BLaER1 (cell line): ENCODE measurements at regions not wholly inside any gene's neighbourhood (a gene's known extent, or its start where the extent isn't known, plus 50 kb on each side); places are given as distances from the start of the nearest gene placed in this dataset.

Experiments
- H3K27ac ChIP-seq: shearing (Covaris generic); formaldehyde crosslinking; 2 replicates; pipeline ENCODE4 v1.8.1; 2022
- H3K27me3 ChIP-seq: shearing (Covaris generic); formaldehyde crosslinking; 2 replicates; pipeline ENCODE4 v1.8.1; 2022
- H3K36me3 ChIP-seq: shearing (Covaris generic); formaldehyde crosslinking; 2 replicates; pipeline ENCODE4 v1.8.1; 2022
- H3K4me1 ChIP-seq: shearing (Covaris generic); formaldehyde crosslinking; 2 replicates; pipeline ENCODE4 v1.8.1; 2022
- H3K4me2 ChIP-seq: shearing (Covaris generic); formaldehyde crosslinking; 2 replicates; pipeline ENCODE4 v1.8.1; 2022
- H3K4me3 ChIP-seq: shearing (Covaris generic); formaldehyde crosslinking; 2 replicates; pipeline ENCODE4 v1.8.1; 2022
- H3K9ac ChIP-seq: shearing (Covaris generic); formaldehyde crosslinking; 2 replicates; pipeline ENCODE4 v1.8.1; 2022
- H3K9me3 ChIP-seq: shearing (Covaris generic); formaldehyde crosslinking; 2 replicates; pipeline ENCODE4 v1.8.1; 2022
- H4K20me1 ChIP-seq: shearing (Covaris generic); formaldehyde crosslinking; 2 replicates; pipeline ENCODE4 v1.8.1; 2022
- Cebpa-rat ChIP-seq: shearing (Covaris generic); IDR thresholded peaks from 2 replicates; pipeline ENCODE4 v1.8.1; 2022

- Histone ChIP-seq H3K27me3 (no peaks in the 10 kb centered on the region), H4K20me1 (no peaks in the 10 kb centered on the region), H3K36me3 (no peaks in the 10 kb centered on the region), H3K4me2 (no peak overlapping the region), H3K27ac (no peak overlapping the region), H3K9me3 (no peaks in the 10 kb centered on the region), H3K4me3 (no peak overlapping the region), H3K4me1 (no peaks in the 10 kb centered on the region), H3K9ac (no peak overlapping the region)
- TF ChIP-seq Cebpa-rat, result no peak
Measured at GRCh38 chr1:228835911-228836310, 100.6 kb downstream of the RHOU start.

GRCh38 chr1:228836427-228836826, 101.1 kb downstream of the RHOU start:
- Histone ChIP-seq H3K27me3 (no peaks in the 10 kb centered on the region), H3K4me1 (no peaks in the 10 kb centered on the region), H3K9ac (no peak overlapping the region), H3K36me3 (no peaks in the 10 kb centered on the region), H4K20me1 (no peaks in the 10 kb centered on the region), H3K4me3 (no peak overlapping the region), H3K9me3 (no peaks in the 10 kb centered on the region), H3K27ac (no peak overlapping the region), H3K4me2 (no peak overlapping the region)
- no peak for TF ChIP-seq Cebpa-rat

- Histone ChIP-seq H3K36me3 (no peaks in the 10 kb centered on the region), H3K4me1 (no peaks in the 10 kb centered on the region), H4K20me1 (no peaks in the 10 kb centered on the region), H3K4me3 (no peak overlapping the region), H3K27ac (no peak overlapping the region), H3K9me3 (peaks cover under 1% of the 10 kb centered on the region), H3K4me2 (no peak overlapping the region), H3K9ac (no peak overlapping the region), H3K27me3 (no peaks in the 10 kb centered on the region)
- no peak for TF ChIP-seq Cebpa-rat
Measured at GRCh38 chr1:228837032-228837431, 101.8 kb downstream of the RHOU start.

- no peak overlapping the region for H3K4me2 ChIP-seq
- H3K4me3 ChIP-seq, result no peak overlapping the region
- H3K9ac ChIP-seq, result no peak overlapping the region
- H4K20me1 ChIP-seq, result no peaks in the 10 kb centered on the region
- no peak for TF ChIP-seq Cebpa-rat
- no peak overlapping the region for H3K27ac ChIP-seq
- H3K9me3 ChIP-seq, result peaks cover 11% of the 10 kb centered on the region
- H3K4me1 ChIP-seq, result no peaks in the 10 kb centered on the region
- no peaks in the 10 kb centered on the region for H3K36me3 ChIP-seq
- H3K27me3 ChIP-seq, result no peaks in the 10 kb centered on the region
Measured at GRCh38 chr1:228837817-228838716, 102.8 kb downstream of the RHOU start.

GRCh38 chr1:228838717-228839500, 103.6 kb downstream of the RHOU start:
- Histone ChIP-seq H3K9ac (no peak overlapping the region), H4K20me1 (no peaks in the 10 kb centered on the region), H3K4me3 (no peak overlapping the region), H3K9me3 (peaks cover 16% of the 10 kb centered on the region), H3K4me2 (no peak overlapping the region), H3K27me3 (no peaks in the 10 kb centered on the region), H3K4me1 (no peaks in the 10 kb centered on the region), H3K36me3 (no peaks in the 10 kb centered on the region), H3K27ac (no peak overlapping the region)
- TF ChIP-seq Cebpa-rat, result no peak

- Histone ChIP-seq H4K20me1 (no peaks in the 10 kb centered on the region), H3K36me3 (no peaks in the 10 kb centered on the region), H3K27me3 (no peaks in the 10 kb centered on the region), H3K27ac (no peak overlapping the region), H3K4me1 (no peaks in the 10 kb centered on the region), H3K4me2 (no peak overlapping the region), H3K4me3 (no peak overlapping the region), H3K9me3 (peaks cover 16% of the 10 kb centered on the region), H3K9ac (no peak overlapping the region)
- TF ChIP-seq Cebpa-rat, result no peak
Measured at GRCh38 chr1:228839656-228840055, 104.4 kb downstream of the RHOU start.

GRCh38 chr1:228841632-228842031, 106.4 kb downstream of the RHOU start:
- H3K36me3 ChIP-seq, result no peaks in the 10 kb centered on the region
- H3K4me1 ChIP-seq, result no peaks in the 10 kb centered on the region
- no peaks in the 10 kb centered on the region for H3K27me3 ChIP-seq
- no peak for TF ChIP-seq Cebpa-rat
- no peak overlapping the region for H3K27ac ChIP-seq
- H4K20me1 ChIP-seq, result no peaks in the 10 kb centered on the region
- peaks cover 16% of the 10 kb centered on the region for H3K9me3 ChIP-seq
- H3K4me3 ChIP-seq, result no peak overlapping the region
- no peak overlapping the region for H3K4me2 ChIP-seq
- no peak overlapping the region for H3K9ac ChIP-seq

GRCh38 chr1:228842094-228842775, 107.0 kb downstream of the RHOU start:
- Histone ChIP-seq H3K4me2 (no peak overlapping the region), H3K4me3 (no peak overlapping the region), H3K27ac (no peak overlapping the region), H4K20me1 (no peaks in the 10 kb centered on the region), H3K4me1 (no peaks in the 10 kb centered on the region), H3K9ac (no peak overlapping the region), H3K27me3 (no peaks in the 10 kb centered on the region), H3K9me3 (peaks cover 16% of the 10 kb centered on the region), H3K36me3 (no peaks in the 10 kb centered on the region)
- TF ChIP-seq Cebpa-rat, result no peak

- no peak overlapping the region for H3K27ac ChIP-seq
- no peak for TF ChIP-seq Cebpa-rat
Measured at GRCh38 chr1:228845101-228845500, 109.8 kb downstream of the RHOU start.

More at GRCh38 chr1:228845101-228845500, 109.8 kb downstream of the RHOU start:
- no peaks in the 10 kb centered on the region for H3K4me1 ChIP-seq
- H3K9me3 ChIP-seq, result peaks cover 16% of the 10 kb centered on the region
- H3K9ac ChIP-seq, result no peak overlapping the region
- no peaks in the 10 kb centered on the region for H4K20me1 ChIP-seq
- no peaks in the 10 kb centered on the region for H3K27me3 ChIP-seq
- no peak overlapping the region for H3K4me2 ChIP-seq
- no peaks in the 10 kb centered on the region for H3K36me3 ChIP-seq
- H3K4me3 ChIP-seq, result no peak overlapping the region
